ENCODE measurements at regions not wholly inside any gene's neighbourhood (a gene's known extent, or its start where the extent isn't known, plus 50 kb on each side); places are given as distances from the start of the nearest gene placed in this dataset.

GRCh38 chr12:3995306-3995705 is 122.1 kb upstream of the PARP11 start:
- TF ChIP-seq CTBP1 (IDR thresholded peaks at IDR 0.05; ENCODE audit: borderline replicate concordance) = no peak
- TF ChIP-seq, protein P1, sequence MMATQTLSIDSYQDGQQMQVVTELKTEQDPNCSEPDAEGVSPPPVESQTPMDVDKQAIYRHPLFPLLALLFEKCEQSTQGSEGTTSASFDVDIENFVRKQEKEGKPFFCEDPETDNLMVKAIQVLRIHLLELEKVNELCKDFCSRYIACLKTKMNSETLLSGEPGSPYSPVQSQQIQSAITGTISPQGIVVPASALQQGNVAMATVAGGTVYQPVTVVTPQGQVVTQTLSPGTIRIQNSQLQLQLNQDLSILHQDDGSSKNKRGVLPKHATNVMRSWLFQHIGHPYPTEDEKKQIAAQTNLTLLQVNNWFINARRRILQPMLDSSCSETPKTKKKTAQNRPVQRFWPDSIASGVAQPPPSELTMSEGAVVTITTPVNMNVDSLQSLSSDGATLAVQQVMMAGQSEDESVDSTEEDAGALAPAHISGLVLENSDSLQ (IDR thresholded peaks at IDR 0.05) = no peak
- TF ChIP-seq SUZ12 (IDR thresholded peaks at IDR 0.05) = no peak
- TF ChIP-seq BHLHE40 (IDR thresholded peaks at IDR 0.05; ENCODE audit: borderline replicate concordance) = no peak
- TF ChIP-seq LEF1 (IDR thresholded peaks at IDR 0.05; ENCODE audit: borderline replicate concordance) = no peak
- no peak for TF ChIP-seq ELF4 (IDR thresholded peaks at IDR 0.05)
- TF ChIP-seq TARDBP (IDR thresholded peaks at IDR 0.05) = no peak
- no peak for TF ChIP-seq SP1 (IDR thresholded peaks at IDR 0.05)
- TF ChIP-seq FOXK2 (IDR thresholded peaks at IDR 0.05) = no peak

Data from HEK293T (cell line).